Upper lobe of left lung (tissue), 6 donors: ENCODE measurements at regions not wholly inside any gene's neighbourhood (a gene's known extent, or its start where the extent isn't known, plus 50 kb on each side); places are given as distances from the start of the nearest gene placed in this dataset.

Source experiments
- ATAC-seq, 2 donors: fragments of 200-7000 bp; cut with Tn5 transposase; one replicate each; pipeline ENCODE4 v1.9.1; 2022; ENCODE audit warnings: mild to moderate bottlenecking in 2 of 2, moderate library complexity in 2 of 2; ENCODE audit not compliant: low FRiP score in 2 of 2
- DNase-seq, 2 donors: peaks; one replicate each; pipeline ENCODE4 v3.0.0-alpha.2; 2019 to 2020
- H3K27ac ChIP-seq, 4 donors: fragments of 200-600 bp; sonication (generic); one replicate each; pipeline ENCODE4 v1.5.1; 2016 to 2019
- H3K27me3 ChIP-seq, 4 donors: fragments of 200-600 bp; sonication (generic); one replicate each; pipeline ENCODE4 v1.5.1; 2017 to 2019
- H3K36me3 ChIP-seq, 4 donors: fragments of 200-600 bp; sonication (generic); one replicate each; pipeline ENCODE4 v1.5.1; 2016 to 2019
- H3K4me1 ChIP-seq, 4 donors: fragments of 200-600 bp; sonication (generic); one replicate each; pipeline ENCODE4 v1.5.1; 2018 to 2019
- H3K4me3 ChIP-seq, 4 donors: fragments of 200-600 bp; sonication (generic); one replicate each; pipeline ENCODE4 v1.5.1; 2017 to 2019; ENCODE audit warnings: mild to moderate bottlenecking in 2 of 4, moderate library complexity in 1 of 4
- H3K9me3 ChIP-seq, 4 donors: fragments of 200-600 bp; sonication (generic); one replicate each; pipeline ENCODE4 v1.5.1; 2018 to 2019
- CTCF ChIP-seq, 6 experiments: fragments of 450-650 bp in 4 of 6; fragments of 200-600 bp in 2 of 6; sonication (generic) in 2 of 6; IDR thresholded peaks; one replicate each; pipeline ENCODE4 v1.5.1; 2016 to 2019; ENCODE audit warnings: antibody characterized with exemption in 6 of 6
- EP300 ChIP-seq, 4 donors: sonication (generic); formaldehyde crosslinking; IDR thresholded peaks; one replicate each; pipeline ENCODE4 v1.5.1; 2017; ENCODE audit warnings: antibody characterized with exemption in 4 of 4, control low read depth in 2 of 4
- POLR2A ChIP-seq, 4 donors: fragments of 450-650 bp; IDR thresholded peaks; one replicate each; pipeline ENCODE4 v1.5.1; 2016 to 2017; ENCODE audit warnings: antibody characterized with exemption in 4 of 4, mild to moderate bottlenecking in 2 of 4
- POLR2AphosphoS5 ChIP-seq, 2 donors: sonication (generic); formaldehyde crosslinking; IDR thresholded peaks; one replicate each; pipeline ENCODE4 v1.5.1; 2017; ENCODE audit warnings: antibody characterized with exemption in 2 of 2
- WGBS, 2 donors: methylation state at CpG; one replicate each; pipeline ENCODE4 v1.1.5; 2017 to 2018; 5-methylcytosine and 5-hydroxymethylcytosine counted together
- donor health status: DM: no; HTN: no; CAD: no; lungs with moderate emphysema.
- donor health status: DM: no; HTN: yes; CAD: no; lungs with severe emphysema.

DNA sequence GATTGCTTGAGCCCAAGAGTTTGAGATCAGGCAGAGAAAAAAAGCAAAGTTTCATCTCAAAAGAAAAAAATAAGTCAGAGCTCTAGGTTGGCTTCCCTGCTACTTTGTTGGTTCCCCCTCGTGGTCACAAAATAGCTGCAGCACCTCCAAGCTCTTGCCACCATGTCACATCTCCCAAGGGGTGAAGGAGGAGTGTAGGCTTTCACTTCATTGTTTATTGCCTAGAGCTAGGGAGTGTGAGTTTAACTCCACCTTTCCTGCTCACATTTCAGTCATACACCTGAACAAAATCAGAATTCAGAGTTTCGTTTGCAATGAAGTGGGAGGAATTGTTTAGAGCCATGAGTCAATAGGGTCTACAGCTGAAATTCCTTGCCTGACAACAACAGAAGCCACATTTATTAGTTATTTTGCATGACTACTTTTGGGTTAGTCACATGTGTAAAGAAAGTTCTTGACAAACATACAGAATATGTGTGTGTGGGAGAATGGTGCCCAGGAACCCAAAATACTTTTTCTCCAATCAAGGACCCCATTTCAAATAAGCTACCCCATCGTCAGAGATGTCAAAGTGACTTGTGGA is 56.2 kb upstream of the UFL1 start:
- WGBS, 2 donors = 68 to 79% methylated on average over 3 of the region's 3 CpGs
- DNase-seq (no peak), ATAC-seq (no peak)
- H3K9me3 ChIP-seq = no peaks in the 10 kb centered on the region
- H3K27me3 ChIP-seq = no peaks in the 10 kb centered on the region
- H3K4me3 ChIP-seq = no peak overlapping the region
- no peaks in the 10 kb centered on the region for H3K36me3 ChIP-seq
- H3K4me1 ChIP-seq = no peaks in the 10 kb centered on the region
- H3K27ac ChIP-seq = no peak overlapping the region
- TF ChIP-seq EP300 (IDR thresholded peaks at IDR 0.05) (no peak), POLR2A (IDR thresholded peaks at IDR 0.05) (no peak), CTCF (IDR thresholded peaks at IDR 0.05) (no peak), POLR2AphosphoS5 (IDR thresholded peaks at IDR 0.05) (no peak)

GRCh38 chr6:96466147-96466863 is 55.3 kb upstream of the UFL1 start:
- Histone ChIP-seq H3K36me3 (no peaks in the 10 kb centered on the region), H3K9me3 (no peaks in the 10 kb centered on the region), H3K27ac (no peak overlapping the region), H3K27me3 (no peaks in the 10 kb centered on the region), H3K4me1 (no peaks in the 10 kb centered on the region), H3K4me3 (no peak overlapping the region)
- no peak for TF ChIP-seq POLR2A (IDR thresholded peaks at IDR 0.05)
- TF ChIP-seq EP300 (IDR thresholded peaks at IDR 0.05) = no peak
- no peak for TF ChIP-seq CTCF (IDR thresholded peaks at IDR 0.05)
- TF ChIP-seq POLR2AphosphoS5 (IDR thresholded peaks at IDR 0.05) = no peak
- WGBS, 2 donors = 72 to 77% methylated on average over 2 of the region's 2 CpGs
- ATAC-seq (no peak), DNase-seq (no peak)

- no peak for ATAC-seq
- Histone ChIP-seq H3K9me3 (no peaks in the 10 kb centered on the region), H3K4me3 (no peak overlapping the region), H3K27me3 (no peaks in the 10 kb centered on the region), H3K36me3 (no peaks in the 10 kb centered on the region), H3K27ac (no peak overlapping the region), H3K4me1 (no peaks in the 10 kb centered on the region)
- TF ChIP-seq EP300 (IDR thresholded peaks at IDR 0.05) (no peak), POLR2A (IDR thresholded peaks at IDR 0.05) (no peak), POLR2AphosphoS5 (IDR thresholded peaks at IDR 0.05) (no peak), CTCF (IDR thresholded peaks at IDR 0.05) (no peak)
- DNase-seq = no peak
Observed at GRCh38 chr6:96467814-96468213, 53.8 kb upstream of the UFL1 start.

DNA sequence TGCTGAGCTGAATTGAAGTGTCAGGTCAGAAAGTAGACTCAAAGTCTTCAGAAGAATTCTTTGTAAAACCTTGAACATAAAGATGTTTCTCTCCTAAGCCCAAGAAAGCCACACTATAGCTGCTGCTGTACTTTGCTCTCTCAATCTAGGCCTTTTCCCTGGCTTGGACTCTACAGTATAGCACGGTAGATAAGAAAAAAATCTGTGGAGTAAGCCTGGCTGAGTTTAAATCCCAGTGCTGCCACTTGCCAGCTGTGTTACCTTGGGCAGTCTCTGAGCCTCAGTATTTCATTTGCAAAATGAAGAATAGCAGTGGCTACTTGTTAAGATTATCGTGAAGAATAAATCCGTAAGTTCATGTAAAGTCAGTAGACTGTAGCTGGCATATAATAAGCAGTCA is 53.3 kb upstream of the UFL1 start:
- H3K27ac ChIP-seq = no peak overlapping the region
- H3K27me3 ChIP-seq = no peaks in the 10 kb centered on the region
- ATAC-seq (no peak), DNase-seq (no peak)
- TF ChIP-seq POLR2A (IDR thresholded peaks at IDR 0.05) = no peak
- TF ChIP-seq POLR2AphosphoS5 (IDR thresholded peaks at IDR 0.05) = no peak
- TF ChIP-seq CTCF (IDR thresholded peaks at IDR 0.05) = no peak
- no peak for TF ChIP-seq EP300 (IDR thresholded peaks at IDR 0.05)
- no peak overlapping the region for H3K4me3 ChIP-seq
- WGBS, 2 donors = 52 to 72% methylated on average over 3 of the region's 3 CpGs
- no peaks in the 10 kb centered on the region for H3K36me3 ChIP-seq
- no peaks in the 10 kb centered on the region for H3K4me1 ChIP-seq
- no peaks in the 10 kb centered on the region for H3K9me3 ChIP-seq
